Glutamatergic neuron (in vitro differentiated cells): ENCODE measurements at regions not wholly inside any gene's neighbourhood (a gene's known extent, or its start where the extent isn't known, plus 50 kb on each side); places are given as distances from the start of the nearest gene placed in this dataset.
"Not testable (repeated sequence)": the region's sequence is repeated elsewhere in the genome, so short reads cannot be mapped to it uniquely, and the experiment has no call there.

Source experiments
- DNase-seq: peaks from one replicate; pipeline ENCODE4 v3.0.0; 2022
- H3K27ac Mint-ChIP-seq: one replicate; pipeline ENCODE4 v1.8.0; 2020; ENCODE audit warnings: mild to moderate bottlenecking, mixed read lengths, inconsistent platforms; ENCODE audit not compliant: unreplicated experiment
- H3K27me3 Mint-ChIP-seq: one replicate; pipeline ENCODE4 v1.8.0; 2020; ENCODE audit warnings: mild to moderate bottlenecking, moderate library complexity, mixed read lengths, inconsistent platforms; ENCODE audit not compliant: unreplicated experiment
- H3K36me3 Mint-ChIP-seq: one replicate; pipeline ENCODE4 v1.8.0; 2020; ENCODE audit warnings: mild to moderate bottlenecking, mixed read lengths, inconsistent platforms; ENCODE audit not compliant: unreplicated experiment
- H3K4me1 Mint-ChIP-seq: one replicate; pipeline ENCODE4 v1.8.0; 2020; ENCODE audit warnings: mild to moderate bottlenecking, low read depth, mixed read lengths, inconsistent platforms; ENCODE audit not compliant: unreplicated experiment
- H3K4me3 Mint-ChIP-seq: one replicate; pipeline ENCODE4 v1.8.0; 2020; ENCODE audit warnings: mild to moderate bottlenecking, mixed read lengths, inconsistent platforms; ENCODE audit not compliant: unreplicated experiment
- H3K9me3 Mint-ChIP-seq: one replicate; pipeline ENCODE4 v1.8.0; 2020; ENCODE audit warnings: mild to moderate bottlenecking, moderate library complexity, mixed read lengths, inconsistent platforms; ENCODE audit not compliant: unreplicated experiment
- CTCF ChIP-seq: fragments of 200-600 bp; sonication (generic); IDR thresholded peaks from one replicate; pipeline ENCODE4 v1.5.0; 2021; ENCODE audit not compliant: partially characterized antibody, unreplicated experiment

- no peak for TF ChIP-seq CTCF
- H3K4me3 Mint-ChIP-seq, result no peak overlapping the region
- H3K36me3 Mint-ChIP-seq, result no peaks in the 10 kb centered on the region
- H3K27ac Mint-ChIP-seq, result no peak overlapping the region
- no peak for DNase-seq
- peaks cover 4% of the 10 kb centered on the region for H3K9me3 Mint-ChIP-seq
- no peaks in the 10 kb centered on the region for H3K4me1 Mint-ChIP-seq
- no peaks in the 10 kb centered on the region for H3K27me3 Mint-ChIP-seq
Observed at GRCh38 chr5:144598451-144599068, 427.9 kb downstream of the KCTD16 start.

- peaks cover 4% of the 10 kb centered on the region for H3K9me3 Mint-ChIP-seq
- no peaks in the 10 kb centered on the region for H3K36me3 Mint-ChIP-seq
- DNase-seq, result no peak
- H3K4me1 Mint-ChIP-seq, result no peaks in the 10 kb centered on the region
- H3K4me3 Mint-ChIP-seq, result no peak overlapping the region
- no peak overlapping the region for H3K27ac Mint-ChIP-seq
- no peaks in the 10 kb centered on the region for H3K27me3 Mint-ChIP-seq
- no peak for TF ChIP-seq CTCF
Observed at GRCh38 chr5:144596517-144596916, 425.8 kb downstream of the KCTD16 start.

GRCh38 chr5:144594919-144595318 is 424.2 kb downstream of the KCTD16 start:
- no peak for TF ChIP-seq CTCF
- H3K36me3 Mint-ChIP-seq, result no peaks in the 10 kb centered on the region
- no peaks in the 10 kb centered on the region for H3K4me1 Mint-ChIP-seq

GRCh38 chr5:144594234-144594633 is 423.6 kb downstream of the KCTD16 start:
- H3K4me3 Mint-ChIP-seq, H3K36me3 Mint-ChIP-seq, DNase-seq, H3K9me3 Mint-ChIP-seq, H3K4me1 Mint-ChIP-seq, H3K27me3 Mint-ChIP-seq, H3K27ac Mint-ChIP-seq: not testable (repeated sequence)

More at GRCh38 chr5:144594919-144595318, 424.2 kb downstream of the KCTD16 start:
- no peak overlapping the region for H3K4me3 Mint-ChIP-seq
- DNase-seq, result no peak
- H3K27me3 Mint-ChIP-seq, result no peaks in the 10 kb centered on the region
- peaks cover 4% of the 10 kb centered on the region for H3K9me3 Mint-ChIP-seq
- H3K27ac Mint-ChIP-seq, result no peak overlapping the region

DNA sequence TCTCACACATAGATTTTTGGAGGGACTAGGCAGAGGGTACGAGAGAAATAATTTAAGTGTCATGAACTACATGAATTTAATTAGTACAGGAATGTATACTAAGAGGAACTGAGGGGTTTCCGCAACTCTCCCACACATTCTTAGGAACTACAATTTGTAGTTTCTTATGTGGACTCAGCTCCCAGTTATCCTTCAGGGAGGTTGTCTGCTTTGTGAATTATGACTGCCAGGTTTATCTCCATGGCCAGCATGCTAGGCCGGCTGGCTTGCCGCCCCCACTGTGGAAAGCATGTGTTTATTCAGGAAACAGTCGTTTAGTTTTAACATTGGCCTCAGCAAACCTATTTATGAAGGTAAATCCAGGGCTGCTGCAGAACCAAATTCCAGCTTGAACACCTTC is 415.0 kb downstream of the KCTD16 start:
- no peaks in the 10 kb centered on the region for H3K36me3 Mint-ChIP-seq
- H3K27me3 Mint-ChIP-seq, result peaks cover 1% of the 10 kb centered on the region
- no peak for DNase-seq
- peaks cover 2% of the 10 kb centered on the region for H3K9me3 Mint-ChIP-seq
- no peak overlapping the region for H3K4me3 Mint-ChIP-seq
- no peak for TF ChIP-seq CTCF
- H3K4me1 Mint-ChIP-seq, result peaks cover 3% of the 10 kb centered on the region
- no peak overlapping the region for H3K27ac Mint-ChIP-seq
